Hepatocyte (in vitro differentiated cells): ENCODE measurements at regions not wholly inside any gene's neighbourhood (a gene's known extent, or its start where the extent isn't known, plus 50 kb on each side); places are given as distances from the start of the nearest gene placed in this dataset.

Experiments used
- CTCF ChIP-seq: fragments of 200-600 bp; sonication (generic); IDR thresholded peaks from 2 replicates; pipeline ENCODE4 v1.5.1; 2016; ENCODE audit warnings: antibody characterized with exemption, mild to moderate bottlenecking; ENCODE audit not compliant: poor library complexity
- EZH2 ChIP-seq: fragments of 200-600 bp; sonication (generic); IDR thresholded peaks from 2 replicates; pipeline ENCODE4 v1.6.1; 2016; ENCODE audit warnings: antibody characterized with exemption, mild to moderate bottlenecking, borderline replicate concordance

GRCh38 chr1:4059270-4059669, 159.2 kb upstream of the C1orf174 start:
- no peak for TF ChIP-seq CTCF
- TF ChIP-seq EZH2 = no peak
